ENCODE measurements at regions not wholly inside any gene's neighbourhood (a gene's known extent, or its start where the extent isn't known, plus 50 kb on each side); places are given as distances from the start of the nearest gene placed in this dataset.

GRCh38 chr1:191099696-191100095 lies 622.0 kb upstream of the BRINP3 start:
- no peaks in the 10 kb centered on the region for H3K27me3 Mint-ChIP-seq
- POLR2A ChIA-PET = no interaction called here

DNA sequence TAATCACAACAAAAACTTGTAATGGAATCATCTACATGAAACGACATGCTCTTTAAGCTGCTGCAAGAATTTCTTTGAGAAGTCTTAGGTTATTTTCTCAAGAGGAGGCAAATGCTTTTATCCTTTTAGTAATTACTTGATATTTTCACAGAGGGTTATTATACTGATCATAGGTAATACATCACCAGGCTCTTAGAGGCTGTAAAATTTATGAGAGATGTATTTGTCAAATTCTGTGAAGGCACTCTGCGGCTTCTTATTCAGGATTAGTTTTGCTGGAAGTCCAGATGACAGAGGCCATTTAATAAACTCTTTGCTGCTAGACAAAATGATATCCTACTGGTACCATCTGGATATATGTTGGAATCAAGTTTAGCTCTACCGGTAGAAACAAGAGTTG lies 624.3 kb upstream of the BRINP3 start:
- H3K27ac Mint-ChIP-seq = no peak overlapping the region
- POLR2A ChIA-PET = no interaction called here
- H3K36me3 Mint-ChIP-seq (ENCODE audit: low read depth) = no peaks in the 10 kb centered on the region
- ATAC-seq (ENCODE audit: low read depth) = no peak
- TF ChIP-seq, protein P1, sequence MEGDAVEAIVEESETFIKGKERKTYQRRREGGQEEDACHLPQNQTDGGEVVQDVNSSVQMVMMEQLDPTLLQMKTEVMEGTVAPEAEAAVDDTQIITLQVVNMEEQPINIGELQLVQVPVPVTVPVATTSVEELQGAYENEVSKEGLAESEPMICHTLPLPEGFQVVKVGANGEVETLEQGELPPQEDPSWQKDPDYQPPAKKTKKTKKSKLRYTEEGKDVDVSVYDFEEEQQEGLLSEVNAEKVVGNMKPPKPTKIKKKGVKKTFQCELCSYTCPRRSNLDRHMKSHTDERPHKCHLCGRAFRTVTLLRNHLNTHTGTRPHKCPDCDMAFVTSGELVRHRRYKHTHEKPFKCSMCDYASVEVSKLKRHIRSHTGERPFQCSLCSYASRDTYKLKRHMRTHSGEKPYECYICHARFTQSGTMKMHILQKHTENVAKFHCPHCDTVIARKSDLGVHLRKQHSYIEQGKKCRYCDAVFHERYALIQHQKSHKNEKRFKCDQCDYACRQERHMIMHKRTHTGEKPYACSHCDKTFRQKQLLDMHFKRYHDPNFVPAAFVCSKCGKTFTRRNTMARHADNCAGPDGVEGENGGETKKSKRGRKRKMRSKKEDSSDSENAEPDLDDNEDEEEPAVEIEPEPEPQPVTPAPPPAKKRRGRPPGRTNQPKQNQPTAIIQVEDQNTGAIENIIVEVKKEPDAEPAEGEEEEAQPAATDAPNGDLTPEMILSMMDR (IDR thresholded peaks at IDR 0.05) = no peak
- no peaks in the 10 kb centered on the region for H3K4me1 Mint-ChIP-seq
- CTCF ChIA-PET = no interaction called here
- H3K9me3 Mint-ChIP-seq = no peaks in the 10 kb centered on the region
- no peak overlapping the region for H3K4me3 Mint-ChIP-seq
- intact Hi-C loops (cut with micrococcal nuclease) = no loop called here
- DNase-seq = no peak
- no peaks in the 10 kb centered on the region for H3K27me3 Mint-ChIP-seq

More at GRCh38 chr1:191099696-191100095, 622.0 kb upstream of the BRINP3 start:
- H3K27ac Mint-ChIP-seq = no peak overlapping the region
- no peaks in the 10 kb centered on the region for H3K36me3 Mint-ChIP-seq (ENCODE audit: low read depth)
- no peak overlapping the region for H3K4me3 Mint-ChIP-seq
- H3K4me1 Mint-ChIP-seq = no peaks in the 10 kb centered on the region
- intact Hi-C loops (cut with micrococcal nuclease) = no loop called here
- ATAC-seq (ENCODE audit: low read depth) = no peak
- H3K9me3 Mint-ChIP-seq = peaks cover 2% of the 10 kb centered on the region
- TF ChIP-seq, protein P1 (IDR thresholded peaks at IDR 0.05) = no peak
- no peak for DNase-seq
- CTCF ChIA-PET = no interaction called here

- Mint-ChIP-seq H3K27ac (no peak overlapping the region), H3K36me3 (ENCODE audit: low read depth) (no peaks in the 10 kb centered on the region), H3K4me3 (no peak overlapping the region), H3K27me3 (no peaks in the 10 kb centered on the region), H3K4me1 (no peaks in the 10 kb centered on the region), H3K9me3 (peaks cover 13% of the 10 kb centered on the region)
- ATAC-seq (ENCODE audit: low read depth) (no peak), DNase-seq (no peak)
- TF ChIP-seq, protein P1 (IDR thresholded peaks at IDR 0.05) = no peak
- ChIA-PET POLR2A (no interaction called here), CTCF (no interaction called here)
- intact Hi-C loops (cut with micrococcal nuclease) = no loop called here
These were observed 648.3 kb upstream of the BRINP3 start for GRCh38 chr1:191125950-191126349.

DNA sequence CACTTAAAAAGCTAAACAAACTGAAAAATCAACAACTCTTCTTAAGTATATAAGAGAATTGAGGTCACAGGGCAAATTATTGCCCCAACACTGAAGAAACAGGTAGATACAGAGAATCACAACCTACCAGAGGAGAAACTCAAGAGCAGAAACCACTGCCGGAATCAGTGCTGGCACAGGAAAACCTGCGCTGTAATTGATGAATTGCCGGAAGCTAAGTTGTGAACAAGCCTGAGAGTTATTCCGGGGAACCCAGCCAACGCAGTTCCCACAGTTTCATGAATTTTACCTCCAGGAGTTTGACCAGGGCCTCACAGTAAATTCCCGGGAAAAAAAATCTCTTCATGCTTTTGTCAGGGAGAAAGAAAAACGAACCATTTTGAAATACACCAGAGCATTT lies 657.1 kb upstream of the BRINP3 start:
- Mint-ChIP-seq H3K27me3 (no peaks in the 10 kb centered on the region), H3K4me1 (no peaks in the 10 kb centered on the region), H3K27ac (no peak overlapping the region), H3K9me3 (no peaks in the 10 kb centered on the region), H3K36me3 (ENCODE audit: low read depth) (no peaks in the 10 kb centered on the region), H3K4me3 (no peak overlapping the region)
- POLR2A ChIA-PET = no interaction called here
- intact Hi-C loops (cut with micrococcal nuclease) = no loop called here
- DNase-seq (no peak), ATAC-seq (ENCODE audit: low read depth) (no peak)
- TF ChIP-seq, protein P1 (IDR thresholded peaks at IDR 0.05) = no peak
- CTCF ChIA-PET = no interaction called here

DNA sequence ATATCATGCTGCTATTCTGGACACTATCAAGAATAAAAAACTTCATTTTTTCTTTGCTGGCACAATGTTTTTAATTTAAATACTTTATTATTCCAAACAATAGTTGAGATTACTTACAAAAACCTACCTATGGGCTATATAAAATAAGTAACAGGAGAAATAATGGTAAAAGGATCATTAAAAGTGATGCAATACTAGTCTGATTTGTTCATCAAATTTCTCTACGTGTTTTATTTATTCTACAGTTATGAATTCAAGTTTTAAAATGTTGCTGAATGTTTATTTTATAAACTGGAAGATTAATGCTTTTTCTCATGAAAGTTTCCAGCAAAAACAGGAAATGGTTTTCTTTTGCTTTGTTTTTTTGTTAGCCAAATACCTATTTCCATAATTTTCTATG lies 662.4 kb upstream of the BRINP3 start:
- no peaks in the 10 kb centered on the region for H3K27me3 Mint-ChIP-seq
- ATAC-seq (ENCODE audit: low read depth) (no peak), DNase-seq (no peak)
- no peak overlapping the region for H3K27ac Mint-ChIP-seq
- no peaks in the 10 kb centered on the region for H3K9me3 Mint-ChIP-seq
- H3K4me1 Mint-ChIP-seq = no peaks in the 10 kb centered on the region
- ChIA-PET CTCF (no interaction called here), POLR2A (no interaction called here)
- no peaks in the 10 kb centered on the region for H3K36me3 Mint-ChIP-seq (ENCODE audit: low read depth)
- TF ChIP-seq, protein P1 (IDR thresholded peaks at IDR 0.05) = no peak
- H3K4me3 Mint-ChIP-seq = no peak overlapping the region
- intact Hi-C loops (cut with micrococcal nuclease) = no loop called here
